HCT116 (cell line): ENCODE measurements at regions not wholly inside any gene's neighbourhood (a gene's known extent, or its start where the extent isn't known, plus 50 kb on each side); places are given as distances from the start of the nearest gene placed in this dataset.

Experiments used
- ATAC-seq: fragments of 200-7000 bp; cut with Tn5 transposase; 2 replicates; pipeline ENCODE4 v1.9.1; 2020; ENCODE audit warnings: mild to moderate bottlenecking, moderate library complexity
- BruUV-seq: library from RNA; stranded (reverse); fragments of 400-500 nt; replicated peaks from 2 replicates; lab custom pipeline; 2021; lab: Mats Ljungman, UMichigan
- CTCF ChIA-PET: fragments of 300-600 bp; sonication (Branson Sonifier 250); formaldehyde crosslinking; loops from one replicate; lab custom pipeline; 2021; ENCODE audit warnings: antibody characterized with exemption; lab: Charles Lee
- POLR2A ChIA-PET: fragments of 300-600, 350-600 bp; sonication (Branson Sonifier 250); formaldehyde crosslinking; loops from one replicate; lab custom pipeline; 2021; ENCODE audit warnings: antibody characterized with exemption; lab: Charles Lee
- RAD21 ChIA-PET, 2 experiments: fragments of 300-600 bp; sonication (Branson Sonifier 250); formaldehyde crosslinking; loops; one replicate each; lab custom pipeline; 2023; ENCODE audit warnings: low total read pairs in 2 of 2; ENCODE audit not compliant: uncharacterized antibody in 2 of 2, unreplicated experiment in 2 of 2, low non-redundant PET in 1 of 2; lab: Charles Lee
- DNase-seq: peaks from one replicate; pipeline ENCODE4 v3.0.0-alpha.2; 2010; ENCODE audit warnings: low read depth, low spot score
- H2AFZ ChIP-seq: fragments of 200-600 bp; shearing (Covaris generic), sonication (generic); 2 replicates; pipeline ENCODE4 v1.6.1; 2017; ENCODE audit warnings: low read depth, mixed run types, mixed read lengths, antibody characterized with exemption, low read length; ENCODE audit not compliant: poor library complexity, severe bottlenecking
- H3K27ac ChIP-seq: 2 replicates; pipeline ENCODE4 v1.5.1; 2012; ENCODE audit warnings: low read depth, low read length
- H3K27me3 ChIP-seq: fragments of 200-600 bp; sonication (generic); 2 replicates; pipeline ENCODE4 v1.6.1; 2016; ENCODE audit warnings: mixed run types, low read length, mixed read lengths; ENCODE audit not compliant: insufficient read depth
- H3K36me3 ChIP-seq, 2 experiments: fragments of 200-500 bp in 1 of 2; fragments of 200-600 bp in 1 of 2; sonication (Bioruptor generic) in 1 of 2; sonication (generic) in 1 of 2; 2 replicates each; pipeline versions ENCODE4 v1.5.1 to v1.6.1; 2014 to 2016; ENCODE audit warnings: low read length in 2 of 2, inconsistent platforms in 1 of 2, mixed read lengths in 1 of 2, mixed run types in 1 of 2; ENCODE audit not compliant: insufficient read depth in 2 of 2, control insufficient read depth in 1 of 2
- H3K4me1 ChIP-seq, 2 experiments: fragments of 200-600 bp in 1 of 2; sonication (generic) in 1 of 2; 2 replicates each; pipeline versions ENCODE4 v1.5.1 to v1.6.1; 2012 to 2017; ENCODE audit warnings: low read length in 2 of 2, inconsistent platforms in 1 of 2, mild to moderate bottlenecking in 1 of 2, mixed read lengths in 1 of 2, mixed run types in 1 of 2, moderate library complexity in 1 of 2; ENCODE audit not compliant: insufficient read depth in 2 of 2, control insufficient read depth in 1 of 2
- H3K4me2 ChIP-seq: fragments of 200-600 bp; sonication (generic); 2 replicates; pipeline ENCODE4 v1.6.1; 2017; ENCODE audit warnings: mixed run types, low read length, mixed read lengths
- H3K4me3 ChIP-seq, 2 experiments: fragments of 200-600 bp in 1 of 2; sonication (generic) in 1 of 2; replicated peaks in 1 of 2; 2 replicates each; pipeline ENCODE4 v1.5.1; 2011 to 2016; ENCODE audit warnings: low read length in 2 of 2, control low read depth in 1 of 2, low read depth in 1 of 2, mild to moderate bottlenecking in 1 of 2, mixed read lengths in 1 of 2, mixed run types in 1 of 2
- H3K79me2 ChIP-seq: fragments of 200-600 bp; sonication (generic); 2 replicates; pipeline ENCODE4 v1.6.1; 2017; ENCODE audit warnings: mild to moderate bottlenecking, mixed run types, low read length, moderate library complexity, mixed read lengths; ENCODE audit not compliant: insufficient read depth
- H3K9ac ChIP-seq: fragments of 200-600 bp; sonication (generic); 2 replicates; pipeline ENCODE4 v1.6.1; 2016; ENCODE audit warnings: low read length, mixed read lengths
- H3K9me2 ChIP-seq: fragments of 200-600 bp; sonication (generic), shearing (Covaris generic); 2 replicates; pipeline ENCODE4 v1.6.1; 2017; ENCODE audit warnings: mixed run types, mild to moderate bottlenecking, moderate library complexity; ENCODE audit not compliant: insufficient read depth
- H3K9me3 ChIP-seq, 2 experiments: fragments of 200-500 bp in 1 of 2; fragments of 200-600 bp in 1 of 2; sonication (Bioruptor generic) in 1 of 2; sonication (generic) in 1 of 2; 2 replicates each; pipeline ENCODE4 v1.6.1; 2014 to 2017; ENCODE audit warnings: low read length in 2 of 2, mixed read lengths in 2 of 2, inconsistent platforms in 1 of 2, low read depth in 1 of 2, mild to moderate bottlenecking in 1 of 2, mixed run types in 1 of 2, moderate library complexity in 1 of 2; ENCODE audit not compliant: control insufficient read depth in 1 of 2, insufficient read depth in 1 of 2
- H4K20me1 ChIP-seq: fragments of 200-600 bp; sonication (generic), shearing (Covaris generic); 2 replicates; pipeline ENCODE4 v1.6.1; 2017; ENCODE audit warnings: mixed run types, mild to moderate bottlenecking, moderate library complexity; ENCODE audit not compliant: insufficient read depth
- CBX3 ChIP-seq: IDR thresholded peaks from 2 replicates; pipeline ENCODE4 v1.6.1; 2012; ENCODE audit warnings: low read depth
- CEBPB ChIP-seq: IDR thresholded peaks from 2 replicates; pipeline ENCODE4 v1.6.1; 2012; ENCODE audit warnings: low read depth
- EGR1 ChIP-seq: IDR thresholded peaks from 2 replicates; pipeline ENCODE4 v1.6.1; 2012; ENCODE audit warnings: low read depth
- ELF1 ChIP-seq: IDR thresholded peaks from 2 replicates; pipeline ENCODE4 v1.6.1; 2012; ENCODE audit warnings: low read depth, borderline replicate concordance
- EZH2 ChIP-seq: fragments of 200-600 bp; sonication (generic); IDR thresholded peaks from 2 replicates; pipeline ENCODE4 v1.6.1; 2017; ENCODE audit warnings: antibody characterized with exemption, mixed run types
- EZH2phosphoT487 ChIP-seq: fragments of 200-600 bp; IDR thresholded peaks from 2 replicates; pipeline ENCODE4 v1.6.1; 2018; ENCODE audit warnings: antibody characterized with exemption, borderline replicate concordance
- FOSL1 ChIP-seq: IDR thresholded peaks from 2 replicates; pipeline ENCODE4 v1.6.1; 2012; ENCODE audit warnings: low read depth
- JUND ChIP-seq: IDR thresholded peaks from 2 replicates; pipeline ENCODE4 v1.6.1; 2012
- POLR2A ChIP-seq: IDR thresholded peaks from 2 replicates; pipeline ENCODE4 v1.7.0; 2011; ENCODE audit warnings: borderline replicate concordance; ENCODE audit not compliant: insufficient read depth, insufficient read length; ENCODE audit errors: extremely low read depth
- POLR2AphosphoS5 ChIP-seq: IDR thresholded peaks from 2 replicates; pipeline ENCODE4 v1.6.1; 2011; ENCODE audit warnings: mild to moderate bottlenecking, low read depth, low read length, moderate library complexity
- SIN3A ChIP-seq: IDR thresholded peaks from 2 replicates; pipeline ENCODE4 v1.6.1; 2012; ENCODE audit warnings: low read depth
- TCF7L2 ChIP-seq: IDR thresholded peaks from 2 replicates; pipeline ENCODE4 v1.7.0; 2011; ENCODE audit warnings: borderline replicate concordance, inconsistent platforms; ENCODE audit not compliant: insufficient read depth, insufficient read length; ENCODE audit errors: extremely low read depth
- YY1 ChIP-seq: IDR thresholded peaks from 2 replicates; pipeline ENCODE4 v1.6.1; 2011; ENCODE audit warnings: low read length, low read depth, moderate library complexity, mild to moderate bottlenecking; ENCODE audit not compliant: insufficient replicate concordance; ENCODE audit errors: extremely low read depth
- ZFX ChIP-seq: fragments of 450-650 bp; IDR thresholded peaks from 2 replicates; pipeline ENCODE4 v1.6.1; 2017
- ZNF274 ChIP-seq: fragments of 200-500 bp; sonication (Bioruptor generic); IDR thresholded peaks from 2 replicates; pipeline ENCODE4 v1.6.1; 2014; ENCODE audit warnings: mild to moderate bottlenecking, low read depth, low read length, inconsistent platforms
- intact Hi-C: fragments of 100-400 bp; cut with micrococcal nuclease; formaldehyde crosslinking; loops from 2 replicates; pipeline ENCODE4 v1.10.0; 2022
- TF ChIP-seq, protein P1 (sequence below): IDR thresholded peaks from 2 replicates; pipeline ENCODE4 v1.6.1; 2012

GRCh38 chr2:57615855-57616556, 430.6 kb upstream of the VRK2 start (continued):
- TF ChIP-seq FOSL1 = no peak
- TF ChIP-seq TCF7L2 = no peak
- no peak for TF ChIP-seq ZNF274
- TF ChIP-seq, protein P1, sequence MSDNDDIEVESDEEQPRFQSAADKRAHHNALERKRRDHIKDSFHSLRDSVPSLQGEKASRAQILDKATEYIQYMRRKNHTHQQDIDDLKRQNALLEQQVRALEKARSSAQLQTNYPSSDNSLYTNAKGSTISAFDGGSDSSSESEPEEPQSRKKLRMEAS = no peak
- no peak for TF ChIP-seq ZFX
- TF ChIP-seq YY1 = no peak
- no peak for TF ChIP-seq JUND
- no peak for TF ChIP-seq POLR2AphosphoS5
- TF ChIP-seq ELF1 = no peak
- TF ChIP-seq EZH2 = no peak
- TF ChIP-seq EZH2phosphoT487 = no peak
- TF ChIP-seq, all 23 proteins: peak for 0

DNA sequence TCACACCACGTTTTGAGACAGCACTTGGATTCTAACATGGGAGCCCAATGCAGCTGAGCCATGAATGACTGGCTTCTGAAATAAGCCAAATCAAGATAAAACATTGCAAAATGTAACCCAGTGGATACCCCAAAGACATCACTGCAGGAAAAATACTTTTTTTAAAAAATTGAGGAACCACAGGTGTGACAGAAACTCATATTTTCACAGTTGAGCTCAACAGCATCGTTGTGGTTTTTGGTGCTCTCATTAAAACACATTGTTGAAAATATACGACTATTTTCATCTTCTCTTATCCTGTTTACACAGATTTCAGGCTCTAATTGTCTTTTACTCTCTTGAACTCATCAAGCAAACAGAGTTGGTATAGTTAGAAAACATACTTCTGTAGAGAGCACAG, 429.3 kb upstream of the VRK2 start:
- Histone ChIP-seq H3K36me3 (no peaks in the 10 kb centered on the region), H3K9me2 (no peaks in the 10 kb centered on the region), H3K27ac (no peak overlapping the region), H2AFZ (no peak overlapping the region), H3K27me3 (no peaks in the 10 kb centered on the region), H3K4me1 (no peaks in the 10 kb centered on the region), H3K4me3 (no peak overlapping the region), H3K9ac (no peak overlapping the region), H3K79me2 (no peaks in the 10 kb centered on the region), H3K4me2 (no peak overlapping the region), H3K9me3 (no peaks in the 10 kb centered on the region), H4K20me1 (no peaks in the 10 kb centered on the region)
- DNase-seq (no peak), ATAC-seq (no peak)
- intact Hi-C loops = no loop called here
- ChIA-PET RAD21 (no interaction called here), POLR2A (no interaction called here), CTCF (no interaction called here)
- no TSS peak for BruUV-seq
- no peak for TF ChIP-seq JUND
- TF ChIP-seq, protein P1 = no peak
- no peak for TF ChIP-seq CBX3
- no peak for TF ChIP-seq EGR1
- no peak for TF ChIP-seq SIN3A
- TF ChIP-seq CEBPB = no peak
- no peak for TF ChIP-seq YY1
- no peak for TF ChIP-seq POLR2A
